KMS-11 (cell line): ENCODE measurements at regions not wholly inside any gene's neighbourhood (a gene's known extent, or its start where the extent isn't known, plus 50 kb on each side); places are given as distances from the start of the nearest gene placed in this dataset.

Source experiments
- H2AFZ ChIP-seq: fragments of 200-600 bp; sonication (generic); 2 replicates; pipeline ENCODE4 v1.6.1; 2016; ENCODE audit warnings: antibody characterized with exemption, mixed run types, low read depth
- H3K27ac ChIP-seq: fragments of 200-600 bp; sonication (generic); 2 replicates; pipeline ENCODE4 v1.6.1; 2016; ENCODE audit warnings: mild to moderate bottlenecking, mixed run types
- H3K27me3 ChIP-seq: fragments of 200-600 bp; sonication (generic); 2 replicates; pipeline ENCODE4 v1.6.1; 2017; ENCODE audit warnings: mild to moderate bottlenecking, low read depth, mixed run types, moderate library complexity; ENCODE audit not compliant: insufficient read depth
- H3K36me3 ChIP-seq: fragments of 200-600 bp; sonication (generic); 2 replicates; pipeline ENCODE4 v1.6.1; 2017; ENCODE audit warnings: mild to moderate bottlenecking, mixed run types; ENCODE audit not compliant: insufficient read depth
- H3K4me1 ChIP-seq: fragments of 200-600 bp; sonication (generic); 2 replicates; pipeline ENCODE4 v1.6.1; 2016; ENCODE audit warnings: mild to moderate bottlenecking, low read depth, mixed run types; ENCODE audit not compliant: poor library complexity, severe bottlenecking
- H3K4me2 ChIP-seq: fragments of 200-600 bp; sonication (generic); 2 replicates; pipeline ENCODE4 v1.7.0; 2016; ENCODE audit warnings: mild to moderate bottlenecking, mixed run types
- H3K4me3 ChIP-seq: fragments of 200-600 bp; sonication (generic); IDR thresholded peaks from 2 replicates; pipeline ENCODE4 v1.6.1; 2017; ENCODE audit warnings: low read depth, low read length, mixed read lengths; ENCODE audit not compliant: insufficient read depth
- H3K79me2 ChIP-seq: fragments of 200-600 bp; sonication (generic); 2 replicates; pipeline ENCODE4 v1.6.1; 2016; ENCODE audit warnings: low read depth, mixed run types; ENCODE audit not compliant: insufficient read depth
- H3K9ac ChIP-seq: fragments of 200-600 bp; sonication (generic); 2 replicates; pipeline ENCODE4 v1.6.1; 2016; ENCODE audit warnings: mild to moderate bottlenecking, mixed run types
- H4K20me1 ChIP-seq: fragments of 200-600 bp; sonication (generic); 2 replicates; pipeline ENCODE4 v1.6.1; 2016; ENCODE audit warnings: mild to moderate bottlenecking, mixed run types; ENCODE audit not compliant: insufficient read depth
- CTCF ChIP-seq: fragments of 200-600 bp; sonication (generic); conservative IDR thresholded peaks from 2 replicates; pipeline ENCODE4 v1.6.1; 2017; ENCODE audit warnings: low read depth, mild to moderate bottlenecking, antibody characterized with exemption, low read length, moderate library complexity, mixed read lengths

GRCh38 chr7:131031099-131031868 lies 296.4 kb upstream of the MKLN1 start:
- Histone ChIP-seq H3K36me3 (no peaks in the 10 kb centered on the region), H3K4me1 (peaks cover 16% of the 10 kb centered on the region), H3K27ac (no peak overlapping the region), H3K79me2 (peaks cover 50% of the 10 kb centered on the region), H4K20me1 (no peaks in the 10 kb centered on the region), H3K9ac (no peak overlapping the region), H2AFZ (no peak overlapping the region), H3K27me3 (no peaks in the 10 kb centered on the region), H3K4me2 (no peak overlapping the region), H3K4me3 (no peak overlapping the region)
- TF ChIP-seq CTCF = no peak

DNA sequence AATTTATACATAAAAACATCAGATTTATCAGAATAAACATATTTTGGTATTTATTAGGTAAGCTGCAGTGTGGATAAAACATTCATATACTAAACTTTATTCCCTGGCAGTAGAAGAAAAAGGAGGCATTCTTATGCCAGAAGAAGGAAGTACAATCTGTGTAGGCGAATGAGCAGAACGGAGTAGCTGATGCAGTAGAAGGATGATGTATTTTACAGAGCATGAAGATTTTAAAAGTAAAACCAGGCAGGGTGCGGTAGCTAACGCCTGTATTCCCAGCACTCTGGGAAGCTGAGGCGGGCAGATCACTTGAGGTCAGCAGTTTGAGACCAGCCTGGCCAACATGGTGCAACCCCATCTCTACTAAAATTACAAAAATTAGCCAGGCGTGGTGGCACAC lies 294.9 kb upstream of the MKLN1 start:
- Histone ChIP-seq H3K4me2 (no peak overlapping the region), H3K79me2 (peaks cover 50% of the 10 kb centered on the region), H3K4me1 (peaks cover 3% of the 10 kb centered on the region), H3K4me3 (no peak overlapping the region), H3K36me3 (no peaks in the 10 kb centered on the region), H3K27ac (no peak overlapping the region), H4K20me1 (no peaks in the 10 kb centered on the region), H3K9ac (no peak overlapping the region), H2AFZ (no peak overlapping the region), H3K27me3 (no peaks in the 10 kb centered on the region)
- TF ChIP-seq CTCF = no peak

DNA sequence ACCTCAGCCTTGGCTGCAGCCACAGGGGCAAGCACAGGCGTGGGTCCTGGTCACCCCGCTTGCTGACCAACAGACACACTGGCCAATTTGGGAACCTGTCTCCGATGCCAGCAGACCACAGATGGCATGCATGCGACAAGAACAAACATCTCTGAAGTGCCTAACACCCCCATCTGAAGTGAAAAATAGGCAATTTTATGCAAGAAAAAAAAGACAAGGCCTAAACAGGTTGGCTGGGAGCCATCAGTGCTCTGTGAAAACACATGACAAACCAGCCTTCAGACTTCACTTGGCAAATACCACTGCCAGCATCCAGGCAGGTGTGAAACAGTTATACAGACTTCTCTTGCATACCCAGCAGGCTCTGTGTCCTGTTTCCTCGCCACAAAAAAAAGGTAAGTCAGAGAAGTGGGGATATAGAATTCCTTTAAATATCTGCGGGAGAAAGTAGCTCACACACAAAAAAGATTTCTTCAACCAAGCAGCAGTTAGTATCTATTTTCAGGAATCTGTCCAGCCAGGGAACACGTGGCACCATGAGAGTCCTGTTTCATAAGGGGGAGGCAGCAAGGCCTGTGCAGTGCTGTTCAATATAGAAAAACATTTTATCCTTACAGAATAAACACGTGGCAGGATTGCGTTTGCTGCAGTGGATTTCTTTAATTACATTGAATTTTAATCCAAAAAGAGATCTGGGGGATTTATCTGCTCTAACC lies 293.4 kb upstream of the MKLN1 start:
- H3K27me3 ChIP-seq = no peaks in the 10 kb centered on the region
- no peak overlapping the region for H3K4me2 ChIP-seq
- no peak overlapping the region for H2AFZ ChIP-seq
- H3K79me2 ChIP-seq = peaks cover 60% of the 10 kb centered on the region
- no peak overlapping the region for H3K4me3 ChIP-seq
- H3K36me3 ChIP-seq = no peaks in the 10 kb centered on the region
- H3K4me1 ChIP-seq = peaks cover 13% of the 10 kb centered on the region
- no peaks in the 10 kb centered on the region for H4K20me1 ChIP-seq
- H3K9ac ChIP-seq = no peak overlapping the region
- no peak overlapping the region for H3K27ac ChIP-seq
- no peak for TF ChIP-seq CTCF

DNA sequence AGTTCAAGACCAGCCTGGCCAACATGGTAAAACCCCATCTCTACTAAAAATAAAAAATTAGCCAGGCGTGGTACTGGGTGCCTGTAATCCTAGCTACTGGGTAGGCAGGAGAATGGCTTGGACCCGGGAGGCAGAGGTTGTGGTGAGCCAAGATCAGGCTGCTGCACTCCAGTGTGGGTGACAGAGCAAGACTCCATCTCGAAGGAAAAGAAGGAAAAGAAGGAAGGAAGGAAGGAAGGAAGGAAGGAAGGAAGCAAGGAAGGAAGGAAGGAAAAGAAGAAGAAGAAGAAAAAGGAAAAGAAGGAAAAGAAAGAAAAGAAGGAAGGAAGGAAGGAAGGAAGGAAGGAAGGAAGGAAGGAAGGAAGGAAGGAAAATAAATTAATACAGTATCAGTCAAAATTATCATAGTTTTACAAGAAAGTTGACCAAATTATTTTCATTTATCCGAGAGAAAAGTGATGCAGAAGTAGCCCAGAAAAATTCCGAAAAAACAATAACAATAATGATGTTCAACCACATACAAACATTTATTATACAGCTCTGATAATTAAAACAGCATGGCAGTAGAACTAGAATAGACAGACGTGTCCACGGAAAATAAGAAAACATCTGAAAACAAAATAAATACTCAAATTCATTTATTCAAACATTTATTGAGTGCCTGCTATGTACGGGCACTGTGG lies 292.4 kb upstream of the MKLN1 start:
- H4K20me1 ChIP-seq = no peaks in the 10 kb centered on the region
- H3K4me1 ChIP-seq = peaks cover 13% of the 10 kb centered on the region
- no peak overlapping the region for H3K9ac ChIP-seq

More for the DNA sequence above, 292.4 kb upstream of the MKLN1 start:
- H3K4me2 ChIP-seq = no peak overlapping the region
- H3K4me3 ChIP-seq = no peak overlapping the region
- no peak for TF ChIP-seq CTCF
- peaks cover 59% of the 10 kb centered on the region for H3K79me2 ChIP-seq
- H3K27me3 ChIP-seq = no peaks in the 10 kb centered on the region
- no peak overlapping the region for H3K27ac ChIP-seq
- H3K36me3 ChIP-seq = no peaks in the 10 kb centered on the region
- no peak overlapping the region for H2AFZ ChIP-seq
